Endodermal cell (in vitro differentiated cells): ENCODE measurements at regions not wholly inside any gene's neighbourhood (a gene's known extent, or its start where the extent isn't known, plus 50 kb on each side); places are given as distances from the start of the nearest gene placed in this dataset.
A peak's percentile ranks its signal among the peaks of the same experiment; 100 is the strongest.
"Not testable (repeated sequence)": the region's sequence is repeated elsewhere in the genome, so short reads cannot be mapped to it uniquely, and the experiment has no call there.

ENCODE experiments used
- DNase-seq: peaks from one replicate; pipeline ENCODE4 v3.0.0-alpha.2; 2017
- H3K27ac ChIP-seq: 2 replicates; pipeline ENCODE4 v1.5.1; 2013; ENCODE audit warnings: mild to moderate bottlenecking, low read depth, low read length, moderate library complexity
- H3K27me3 ChIP-seq: 2 replicates; pipeline ENCODE4 v1.6.1; 2013; ENCODE audit warnings: mild to moderate bottlenecking, low read length, moderate library complexity; ENCODE audit not compliant: insufficient read depth, control insufficient read depth, poor library complexity, severe bottlenecking
- H3K36me3 ChIP-seq: 2 replicates; pipeline ENCODE4 v1.7.0; 2013; ENCODE audit warnings: mild to moderate bottlenecking, low read length, moderate library complexity; ENCODE audit not compliant: control insufficient read depth, insufficient read depth
- H3K4me1 ChIP-seq: one replicate; pipeline ENCODE4 v1.7.0; 2013; ENCODE audit warnings: low read length; ENCODE audit not compliant: control insufficient read depth, insufficient read depth
- H3K4me3 ChIP-seq: 2 replicates; pipeline ENCODE4 v1.5.1; 2013; ENCODE audit warnings: mild to moderate bottlenecking, low read length, moderate library complexity
- H3K9ac ChIP-seq: 2 replicates; pipeline ENCODE4 v1.6.1; 2013; ENCODE audit warnings: mild to moderate bottlenecking, low read length, moderate library complexity; ENCODE audit not compliant: poor library complexity, severe bottlenecking; ENCODE audit errors: extremely low read depth
- H3K9me3 ChIP-seq: 2 replicates; pipeline ENCODE4 v1.6.1; 2013; ENCODE audit warnings: mild to moderate bottlenecking, low read length, moderate library complexity; ENCODE audit not compliant: control insufficient read depth
- H3K27ac Mint-ChIP-seq: 2 replicates; pipeline ENCODE4 v1.8.0; 2020; ENCODE audit warnings: mixed read lengths
- H3K27me3 Mint-ChIP-seq: 2 replicates; pipeline ENCODE4 v1.8.0; 2021; ENCODE audit warnings: mild to moderate bottlenecking, mixed read lengths; ENCODE audit not compliant: insufficient read depth
- H3K36me3 Mint-ChIP-seq: 2 replicates; pipeline ENCODE4 v1.8.0; 2020; ENCODE audit warnings: low read depth, mixed read lengths
- H3K4me1 Mint-ChIP-seq: 2 replicates; pipeline ENCODE4 v1.8.0; 2020; ENCODE audit warnings: mixed read lengths
- H3K4me3 Mint-ChIP-seq: 2 replicates; pipeline ENCODE4 v1.8.0; 2020; ENCODE audit warnings: mild to moderate bottlenecking, moderate library complexity, mixed read lengths
- H3K9me3 Mint-ChIP-seq: 2 replicates; pipeline ENCODE4 v1.8.0; 2020; ENCODE audit warnings: mild to moderate bottlenecking, mixed read lengths
- CTCF ChIP-seq: fragments of 200-600 bp; sonication (generic); conservative IDR thresholded peaks from 2 replicates; pipeline ENCODE4 v1.5.0; 2021; ENCODE audit warnings: antibody characterized with exemption, mild to moderate bottlenecking
- WGBS, 2 experiments: methylation state at CpG; one replicate each; pipeline versions ENCODE4 v1.1.5 to v1.1.7; 2013; ENCODE audit warnings: missing lambda C conversion rate in 2 of 2, mixed read lengths in 1 of 2; ENCODE audit not compliant: insufficient coverage in 1 of 2, insufficient read length in 1 of 2; 5-methylcytosine and 5-hydroxymethylcytosine counted together

GRCh38 chr9:136599074-136599531 is 53.3 kb upstream of the NOTCH1 start:
- Histone ChIP-seq H3K9ac (no peak overlapping the region), H3K9me3 (no peaks in the 10 kb centered on the region), H3K27me3 (no peaks in the 10 kb centered on the region), H3K27ac (peak overlapping the region; percentile 95), H3K4me3 (no peak overlapping the region), H3K4me1 (no peaks in the 10 kb centered on the region), H3K36me3 (no peaks in the 10 kb centered on the region)
- H3K36me3 Mint-ChIP-seq: no peaks in the 10 kb centered on the region
- peaks cover 3% of the 10 kb centered on the region for H3K4me1 Mint-ChIP-seq
- WGBS, 2 experiments: 84 to 89% methylated on average over 7 to 18 of the region's 18 CpGs
- TF ChIP-seq CTCF: no peak
- H3K4me3 Mint-ChIP-seq: no peak overlapping the region
- H3K27ac Mint-ChIP-seq: no peak overlapping the region
- no peaks in the 10 kb centered on the region for H3K9me3 Mint-ChIP-seq
- H3K27me3 Mint-ChIP-seq: peaks cover 2% of the 10 kb centered on the region
- no peak for DNase-seq

- not testable (repeated sequence) for H3K4me3 Mint-ChIP-seq, H3K9me3 Mint-ChIP-seq, H3K4me1 Mint-ChIP-seq, H3K27me3 Mint-ChIP-seq, H3K4me1 ChIP-seq, H3K27me3 ChIP-seq, H3K9ac ChIP-seq, H3K36me3 Mint-ChIP-seq, DNase-seq, H3K4me3 ChIP-seq, H3K9me3 ChIP-seq, H3K27ac ChIP-seq, H3K27ac Mint-ChIP-seq, H3K36me3 ChIP-seq
- 80 to 93% methylated on average over 1 to 12 of the region's 13 CpGs for WGBS, 2 experiments
Observed at GRCh38 chr9:136598390-136599073, 52.7 kb upstream of the NOTCH1 start.

GRCh38 chr9:136597965-136598364 is 52.1 kb upstream of the NOTCH1 start:
- Histone ChIP-seq H3K4me3 (no peak overlapping the region), H3K36me3 (no peaks in the 10 kb centered on the region), H3K9me3 (no peaks in the 10 kb centered on the region), H3K4me1 (no peaks in the 10 kb centered on the region), H3K27ac (no peak overlapping the region), H3K9ac (no peak overlapping the region), H3K27me3 (no peaks in the 10 kb centered on the region)
- WGBS, 2 experiments: 83 to 90% methylated on average over 1 to 9 of the region's 9 CpGs
- TF ChIP-seq CTCF: peak; percentile 34
- Mint-ChIP-seq H3K27me3 (peaks cover 2% of the 10 kb centered on the region), H3K4me1 (no peaks in the 10 kb centered on the region), H3K4me3 (no peak overlapping the region), H3K9me3 (no peaks in the 10 kb centered on the region), H3K27ac (no peak overlapping the region), H3K36me3 (no peaks in the 10 kb centered on the region)
- no peak for DNase-seq
